Left ventricle myocardium inferior (tissue), 1 donor: ENCODE measurements at regions not wholly inside any gene's neighbourhood (a gene's known extent, or its start where the extent isn't known, plus 50 kb on each side); places are given as distances from the start of the nearest gene placed in this dataset.

Experiments
- DNase-seq: peaks from one replicate; pipeline ENCODE4 v3.0.0-alpha.2; 2020
- H3K27ac ChIP-seq: fragments of 200-600 bp; replicated peaks from 2 replicates; pipeline ENCODE4 v1.8.0; 2021
- H3K27me3 ChIP-seq: fragments of 200-600 bp; 2 replicates; pipeline ENCODE4 v1.8.0; 2021; ENCODE audit warnings: low read depth
- H3K36me3 ChIP-seq: fragments of 200-600 bp; 2 replicates; pipeline ENCODE4 v1.8.0; 2021
- H3K4me1 ChIP-seq: fragments of 200-600 bp; 2 replicates; pipeline ENCODE4 v1.8.0; 2021
- H3K4me3 ChIP-seq: fragments of 200-600 bp; 2 replicates; pipeline ENCODE4 v1.8.0; 2021; ENCODE audit warnings: mild to moderate bottlenecking, moderate library complexity
- H3K9me3 ChIP-seq: fragments of 200-600 bp; replicated peaks from 2 replicates; pipeline ENCODE4 v1.8.0; 2021
- intact Hi-C: fragments of 100-400 bp; cut with micrococcal nuclease; formaldehyde crosslinking; loops from one replicate; pipeline ENCODE4 v1.11.0; 2022
- TF ChIP-seq, protein P1 (sequence below): fragments of 200-600 bp; IDR thresholded peaks from 2 replicates; pipeline ENCODE4 v1.8.0; 2021; ENCODE audit warnings: antibody characterized with exemption, mild to moderate bottlenecking, borderline replicate concordance
- donor health status: DM: no; HTN: yes; CAD: no; lungs with severe emphysema.

DNA sequence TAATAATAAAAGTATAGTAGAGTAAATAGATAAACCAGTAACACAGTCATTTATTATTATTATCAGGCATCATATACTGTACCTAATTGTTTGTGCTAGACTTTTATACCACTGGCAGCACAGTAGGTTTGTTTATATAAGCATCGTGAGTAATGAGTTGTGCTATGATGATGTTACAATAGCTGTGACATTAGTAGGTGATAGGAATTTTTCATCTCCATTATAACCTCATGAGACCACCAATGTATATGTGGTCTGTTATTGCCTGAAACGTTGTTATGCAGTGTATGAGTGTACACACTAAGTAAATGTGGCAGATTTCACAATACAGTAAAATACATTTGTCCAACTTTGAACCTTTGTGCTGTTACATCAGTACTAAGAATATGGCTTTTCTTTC, 72.7 kb upstream of the SPATA31D4 start:
- no peak overlapping the region for H3K4me3 ChIP-seq
- no peak overlapping the region for H3K27ac ChIP-seq
- peaks cover 42% of the 10 kb centered on the region for H3K27me3 ChIP-seq
- no peaks in the 10 kb centered on the region for H3K36me3 ChIP-seq
- intact Hi-C loops: no loop called here
- no peaks in the 10 kb centered on the region for H3K9me3 ChIP-seq
- peaks cover 16% of the 10 kb centered on the region for H3K4me1 ChIP-seq
- DNase-seq: no peak
- TF ChIP-seq, protein P1, sequence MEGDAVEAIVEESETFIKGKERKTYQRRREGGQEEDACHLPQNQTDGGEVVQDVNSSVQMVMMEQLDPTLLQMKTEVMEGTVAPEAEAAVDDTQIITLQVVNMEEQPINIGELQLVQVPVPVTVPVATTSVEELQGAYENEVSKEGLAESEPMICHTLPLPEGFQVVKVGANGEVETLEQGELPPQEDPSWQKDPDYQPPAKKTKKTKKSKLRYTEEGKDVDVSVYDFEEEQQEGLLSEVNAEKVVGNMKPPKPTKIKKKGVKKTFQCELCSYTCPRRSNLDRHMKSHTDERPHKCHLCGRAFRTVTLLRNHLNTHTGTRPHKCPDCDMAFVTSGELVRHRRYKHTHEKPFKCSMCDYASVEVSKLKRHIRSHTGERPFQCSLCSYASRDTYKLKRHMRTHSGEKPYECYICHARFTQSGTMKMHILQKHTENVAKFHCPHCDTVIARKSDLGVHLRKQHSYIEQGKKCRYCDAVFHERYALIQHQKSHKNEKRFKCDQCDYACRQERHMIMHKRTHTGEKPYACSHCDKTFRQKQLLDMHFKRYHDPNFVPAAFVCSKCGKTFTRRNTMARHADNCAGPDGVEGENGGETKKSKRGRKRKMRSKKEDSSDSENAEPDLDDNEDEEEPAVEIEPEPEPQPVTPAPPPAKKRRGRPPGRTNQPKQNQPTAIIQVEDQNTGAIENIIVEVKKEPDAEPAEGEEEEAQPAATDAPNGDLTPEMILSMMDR: no peak

DNA sequence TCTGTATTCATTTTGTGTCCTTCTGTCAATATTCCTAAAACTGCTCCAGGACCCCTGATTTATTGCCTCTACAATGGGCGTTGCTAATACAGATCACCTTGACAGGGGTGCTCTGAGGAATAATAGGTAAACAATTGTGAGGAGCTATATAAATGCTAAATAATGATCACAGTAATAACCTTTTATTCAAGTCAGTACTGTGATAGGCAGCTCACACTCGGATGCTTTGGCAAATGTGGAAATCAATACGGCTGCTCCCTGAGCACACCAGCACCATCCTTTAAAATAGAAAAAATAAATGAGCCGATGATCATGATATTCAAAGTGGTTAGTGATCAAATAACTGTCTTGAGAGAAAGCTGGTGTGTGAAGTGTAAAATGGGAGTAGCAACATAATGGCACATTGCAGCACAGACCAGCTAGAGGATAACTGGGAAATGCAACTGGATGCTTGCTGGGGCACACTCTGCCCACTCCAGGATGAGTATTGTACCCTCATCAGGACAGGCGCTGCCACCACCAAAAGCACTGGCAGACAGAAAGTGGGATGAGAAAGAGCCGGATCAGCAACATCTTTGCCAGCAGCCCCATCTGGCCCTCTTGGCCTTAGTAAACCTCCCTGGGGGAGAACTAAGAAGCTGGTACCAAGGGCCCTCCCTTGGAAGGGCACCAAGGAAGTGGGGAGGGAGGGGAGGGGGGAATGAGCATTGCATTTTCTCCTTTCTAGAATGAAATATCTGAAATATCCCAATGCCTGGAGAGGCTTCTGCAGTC, 69.4 kb upstream of the SPATA31D4 start:
- DNase-seq: no peak
- H3K4me1 ChIP-seq: no peaks in the 10 kb centered on the region
- peaks cover 61% of the 10 kb centered on the region for H3K27me3 ChIP-seq
- H3K9me3 ChIP-seq: no peaks in the 10 kb centered on the region
- no peak overlapping the region for H3K27ac ChIP-seq
- intact Hi-C loops: no loop called here
- TF ChIP-seq, protein P1: no peak
- H3K4me3 ChIP-seq: no peak overlapping the region
- H3K36me3 ChIP-seq: no peaks in the 10 kb centered on the region

DNA sequence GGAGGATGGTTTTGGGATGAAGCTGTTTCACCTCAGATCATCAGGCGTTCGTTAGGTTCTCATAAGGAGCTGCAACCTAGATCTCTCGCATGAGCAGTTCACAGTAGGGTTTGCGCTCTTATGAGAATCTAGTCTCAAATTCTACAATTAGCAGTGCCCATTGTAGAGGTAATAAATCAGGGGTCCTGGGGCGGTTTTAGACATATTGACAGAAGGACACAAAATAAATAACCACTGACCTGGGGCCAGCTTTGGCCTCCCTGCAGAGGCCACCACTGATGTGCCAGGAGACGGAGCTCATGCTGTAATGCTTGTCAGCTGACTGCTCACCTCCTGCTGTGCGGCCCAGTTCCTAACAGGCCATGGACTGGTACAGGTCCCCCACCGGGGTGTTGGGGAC, 67.6 kb upstream of the SPATA31D4 start:
- H3K9me3 ChIP-seq: no peaks in the 10 kb centered on the region
- TF ChIP-seq, protein P1: no peak
- peaks cover 58% of the 10 kb centered on the region for H3K27me3 ChIP-seq
- intact Hi-C loops: no loop called here
- no peak overlapping the region for H3K27ac ChIP-seq
- no peaks in the 10 kb centered on the region for H3K36me3 ChIP-seq
- DNase-seq: no peak
- no peaks in the 10 kb centered on the region for H3K4me1 ChIP-seq
- H3K4me3 ChIP-seq: no peak overlapping the region

DNA sequence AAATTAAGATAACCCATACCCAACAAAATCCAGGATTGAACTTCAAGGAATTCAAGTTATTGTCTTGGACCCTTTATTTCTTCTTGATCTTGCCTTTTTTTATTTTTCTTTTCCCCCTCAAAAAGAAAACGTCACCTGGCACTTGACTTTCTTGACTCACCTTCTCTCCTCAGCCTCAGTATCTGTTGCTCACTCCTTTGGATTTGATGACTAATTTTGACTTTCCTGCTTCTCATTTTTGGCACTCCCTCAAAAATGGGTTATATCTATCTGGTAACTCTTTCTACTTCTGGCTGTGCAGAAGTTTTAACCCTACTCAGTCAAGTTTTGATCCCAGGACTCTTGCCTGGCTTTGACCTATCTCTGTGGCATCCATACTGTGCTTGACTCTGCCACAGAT, 66.6 kb upstream of the SPATA31D4 start:
- Histone ChIP-seq H3K9me3 (no peaks in the 10 kb centered on the region), H3K27ac (no peak overlapping the region), H3K27me3 (peaks cover 57% of the 10 kb centered on the region), H3K4me3 (no peak overlapping the region), H3K36me3 (no peaks in the 10 kb centered on the region), H3K4me1 (no peaks in the 10 kb centered on the region)
- TF ChIP-seq, protein P1: no peak
- no peak for DNase-seq
- intact Hi-C loops: no loop called here

DNA sequence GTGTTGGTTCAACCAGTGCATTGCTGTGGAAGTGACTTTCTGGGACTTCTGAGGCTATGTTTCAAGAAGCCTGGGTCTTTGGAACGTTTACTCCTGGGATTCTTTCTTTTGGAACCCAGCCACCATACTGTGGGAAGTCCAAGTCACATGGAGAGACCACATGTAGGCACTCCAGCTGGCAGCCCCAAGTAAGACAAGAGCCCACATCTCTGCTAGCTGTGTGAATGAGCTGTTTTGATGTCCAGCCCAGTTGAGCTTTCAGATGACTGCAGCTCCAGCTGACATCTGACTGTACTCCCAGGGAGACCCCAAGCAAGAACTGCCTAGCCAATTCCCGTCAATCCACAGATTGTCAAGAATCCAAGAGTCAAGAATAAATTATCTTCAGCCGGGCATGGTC, 60.1 kb upstream of the SPATA31D4 start:
- intact Hi-C loops: no loop called here
- no peak overlapping the region for H3K27ac ChIP-seq
- H3K36me3 ChIP-seq: no peaks in the 10 kb centered on the region
- TF ChIP-seq, protein P1: no peak
- H3K27me3 ChIP-seq: peaks cover 19% of the 10 kb centered on the region
- no peak for DNase-seq
- H3K4me1 ChIP-seq: no peaks in the 10 kb centered on the region
- H3K9me3 ChIP-seq: peaks cover 9% of the 10 kb centered on the region
- H3K4me3 ChIP-seq: no peak overlapping the region
